ENCODE measurements at regions not wholly inside any gene's neighbourhood (a gene's known extent, or its start where the extent isn't known, plus 50 kb on each side); places are given as distances from the start of the nearest gene placed in this dataset.

DNA sequence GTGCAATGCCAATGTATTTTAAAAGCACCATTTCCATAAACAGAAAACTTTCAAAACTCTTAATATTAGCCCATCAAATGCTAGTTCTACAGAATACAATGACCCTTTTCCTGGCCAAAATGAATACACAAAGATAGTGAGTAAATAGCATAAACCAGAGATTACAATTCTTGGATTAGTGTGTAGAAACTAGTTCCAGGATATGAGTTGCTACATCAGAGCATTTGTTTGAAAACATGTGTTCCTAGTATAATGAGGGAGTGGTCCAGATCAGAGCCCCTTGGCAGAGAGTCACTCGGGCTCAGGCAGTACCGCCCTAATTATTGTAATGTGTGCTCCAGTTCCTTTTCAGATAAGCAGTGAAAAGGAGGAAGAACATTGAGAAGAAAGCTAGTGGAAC lies 63.7 kb upstream of the COL21A1 start:
- Histone ChIP-seq H3K36me3 (ENCODE audit: control insufficient read depth in 2 of 4, insufficient read depth in 4 of 4, low read length in 3 of 4) (no peaks in the 10 kb centered on the region), H2AK5ac (ENCODE audit: low read depth, low read length) (no peak overlapping the region), H3K14ac (ENCODE audit: insufficient read length) (no peak overlapping the region), H4K5ac (ENCODE audit: insufficient read length, low read depth, low read length) (no peak overlapping the region), H3K4ac (replicated peaks; ENCODE audit: insufficient read length, low read depth, low read length) (no peak overlapping the region), H3K9me3 (ENCODE audit: insufficient read depth in 2 of 2, low read depth in 1 of 2, low read length in 1 of 2) (peaks cover 5 to 7% of the 10 kb centered on the region in 2 experiments; a peak in 2 of 4 replicates), H2BK120ac (replicated peaks; ENCODE audit: low read depth, low read length) (no peak overlapping the region), H4K20me1 (replicated peaks in 1 of 2; ENCODE audit: control insufficient read depth in 1 of 2, insufficient read depth in 2 of 2, low read length in 2 of 2) (no peaks in the 10 kb centered on the region), H3K27me3 (replicated peaks in 1 of 4; ENCODE audit: control insufficient read depth in 3 of 4, extremely low read depth in 1 of 4, insufficient read depth in 3 of 4, low read length in 3 of 4) (no peaks in the 10 kb centered on the region), H3K56ac (replicated peaks; ENCODE audit: insufficient read length, low read depth, low read length) (no peak overlapping the region), H3K79me1 (ENCODE audit: low read depth, low read length) (no peaks in the 10 kb centered on the region), H2BK15ac (ENCODE audit: low read length) (no peak overlapping the region), H2BK20ac (ENCODE audit: low read length) (no peak overlapping the region), H3K4me3 (ENCODE audit: extremely low read depth in 1 of 4, insufficient read depth in 2 of 4, low read depth in 3 of 4, low read length in 4 of 4) (no peak overlapping the region), H4K91ac (replicated peaks; ENCODE audit: insufficient read length, low read length) (no peak overlapping the region), H2AFZ (ENCODE audit: low read length) (no peak overlapping the region), H3K27ac (ENCODE audit: low read depth, low read length) (no peak overlapping the region), H2BK12ac (ENCODE audit: low read depth, low read length) (no peak overlapping the region), H3K79me2 (ENCODE audit: control insufficient read depth in 1 of 2, insufficient read depth in 2 of 2, low read length in 2 of 2) (no peaks in the 10 kb centered on the region), H3K18ac (ENCODE audit: extremely low read depth, low read length) (no peak overlapping the region), H3K23me2 (ENCODE audit: low read depth, low read length) (no peaks in the 10 kb centered on the region), H3K4me2 (ENCODE audit: insufficient read depth in 1 of 2, low read depth in 2 of 2, low read length in 2 of 2) (no peak overlapping the region), H3K9ac (replicated peaks in 1 of 4; ENCODE audit: extremely low read depth in 1 of 4, low read depth in 3 of 4, low read length in 3 of 4) (no peak overlapping the region), H4K8ac (ENCODE audit: extremely low read depth, insufficient read depth, low read length) (no peak overlapping the region), H2BK5ac (ENCODE audit: low read depth, low read length) (no peak overlapping the region), H3K23ac (ENCODE audit: insufficient read length) (no peak overlapping the region), H3K4me1 (replicated peaks in 1 of 4; ENCODE audit: control insufficient read depth in 3 of 4, insufficient read depth in 4 of 4, low read length in 3 of 4) (no peaks in the 10 kb centered on the region)
- DNase-seq (ENCODE audit: low read depth in 1 of 2, low spot score in 2 of 2) (no peak), FAIRE-seq (no peak)
- ChIA-PET CTCF (ENCODE audit: partially characterized antibody) (interaction anchor here (1.3 kb wide), 1 partner anchor 257 kb away, joined by 3 read pairs; no protein-coding TSS in a partner anchor), POLR2A (ENCODE audit: partially characterized antibody) (no interaction called here)
- WGBS, 2 experiments (ENCODE audit: extremely low coverage in 1 of 2, insufficient coverage in 1 of 2, insufficient read length in 1 of 2, insufficient replicate concordance in 2 of 2, low coverage in 1 of 2, low lambda C conversion rate in 2 of 2, missing lambda C conversion rate in 1 of 2) = 97% methylated on average over 2 of the region's 2 CpGs; no CpG with 5 or more reads in 1 of the 2 experiments
- TF ChIP-seq BACH1 (IDR thresholded peaks at IDR 0.05; ENCODE audit: low read length) = no peak
- TF ChIP-seq GABPA (IDR thresholded peaks at IDR 0.05; ENCODE audit: borderline replicate concordance, insufficient read depth, low read length) = no peak
- no peak for TF ChIP-seq SP1 (IDR thresholded peaks at IDR 0.05; ENCODE audit: low read depth, low read length)
- no peak for TF ChIP-seq KDM1A (IDR thresholded peaks at IDR 0.05; ENCODE audit: borderline replicate concordance, low read length)
- no peak for TF ChIP-seq HDAC2 (IDR thresholded peaks at IDR 0.05; ENCODE audit: borderline replicate concordance in 1 of 2, low read depth in 2 of 2, low read length in 2 of 2)
- no peak for TF ChIP-seq BRCA1 (IDR thresholded peaks at IDR 0.05; ENCODE audit: low read depth, low read length)
- TF ChIP-seq PHF8 (conservative IDR thresholded peaks at IDR 0.05; ENCODE audit: low read depth, low read length) = no peak
- TF ChIP-seq TBP (IDR thresholded peaks at IDR 0.05; ENCODE audit: low read depth, low read length) = no peak
- TF ChIP-seq, protein P1, sequence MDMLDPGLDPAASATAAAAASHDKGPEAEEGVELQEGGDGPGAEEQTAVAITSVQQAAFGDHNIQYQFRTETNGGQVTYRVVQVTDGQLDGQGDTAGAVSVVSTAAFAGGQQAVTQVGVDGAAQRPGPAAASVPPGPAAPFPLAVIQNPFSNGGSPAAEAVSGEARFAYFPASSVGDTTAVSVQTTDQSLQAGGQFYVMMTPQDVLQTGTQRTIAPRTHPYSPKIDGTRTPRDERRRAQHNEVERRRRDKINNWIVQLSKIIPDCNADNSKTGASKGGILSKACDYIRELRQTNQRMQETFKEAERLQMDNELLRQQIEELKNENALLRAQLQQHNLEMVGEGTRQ (IDR thresholded peaks at IDR 0.05; ENCODE audit: low read length) = no peak
- no peak for TF ChIP-seq POLR2AphosphoS5 (IDR thresholded peaks at IDR 0.05; ENCODE audit: low read depth, low read length)
- TF ChIP-seq RAD21 (IDR thresholded peaks at IDR 0.05 in 1 of 2, conservative IDR thresholded peaks at IDR 0.05 in 1 of 2; ENCODE audit: low read depth in 2 of 2, low read length in 2 of 2) = no peak
- TF ChIP-seq CBX5 (IDR thresholded peaks at IDR 0.05; ENCODE audit: low read depth, low read length) = no peak
- TF ChIP-seq CHD2 (IDR thresholded peaks at IDR 0.05; ENCODE audit: low read length) = no peak
